Cardiac muscle cell (in vitro differentiated cells and primary cell): ENCODE measurements at regions not wholly inside any gene's neighbourhood (a gene's known extent, or its start where the extent isn't known, plus 50 kb on each side); places are given as distances from the start of the nearest gene placed in this dataset.

Experiments
- DNase-seq, 2 donors: peaks; one replicate each; pipeline versions ENCODE4 v3.0.0 to v3.0.0-alpha.2; 2010 to 2017; ENCODE audit warnings: low read depth in 1 of 2, low spot score in 1 of 2
- H3K27ac ChIP-seq: fragments of 200-600 bp; sonication (generic); 2 replicates; pipeline ENCODE4 v1.5.1; 2016
- H3K27me3 ChIP-seq: fragments of 200-600 bp; sonication (generic); 2 replicates; pipeline ENCODE4 v1.6.0; 2016; ENCODE audit warnings: control low read depth
- H3K36me3 ChIP-seq: fragments of 200-600 bp; sonication (generic); 2 replicates; pipeline ENCODE4 v1.5.1; 2016; ENCODE audit warnings: control low read depth
- H3K4me1 ChIP-seq: fragments of 200-600 bp; sonication (generic); 2 replicates; pipeline ENCODE4 v1.8.1; 2017; ENCODE audit warnings: low read depth, mild to moderate bottlenecking, mixed run types
- H3K4me3 ChIP-seq: fragments of 200-600 bp; sonication (generic); 2 replicates; pipeline ENCODE4 v1.5.1; 2016; ENCODE audit warnings: mild to moderate bottlenecking
- H3K9me3 ChIP-seq: fragments of 200-600 bp; sonication (generic); 2 replicates; pipeline ENCODE4 v1.5.1; 2017; ENCODE audit warnings: low read depth, mild to moderate bottlenecking, control low read depth
- CTCF ChIP-seq: IDR thresholded peaks from 2 replicates; pipeline ENCODE4 v1.5.1; 2012; ENCODE audit warnings: low read depth, mild to moderate bottlenecking, low read length

- Histone ChIP-seq H3K9me3 (no peaks in the 10 kb centered on the region), H3K4me3 (no peak overlapping the region), H3K36me3 (no peaks in the 10 kb centered on the region), H3K4me1 (peaks cover 4% of the 10 kb centered on the region), H3K27ac (no peak overlapping the region), H3K27me3 (no peaks in the 10 kb centered on the region)
- no peak for DNase-seq
- no peak for TF ChIP-seq CTCF
Measured at GRCh38 chr10:24147321-24147720, 61.6 kb upstream of the KIAA1217 start.

- Histone ChIP-seq H3K4me3 (no peak overlapping the region), H3K36me3 (no peaks in the 10 kb centered on the region), H3K27me3 (no peaks in the 10 kb centered on the region), H3K9me3 (no peaks in the 10 kb centered on the region), H3K27ac (no peak overlapping the region), H3K4me1 (peaks cover 4% of the 10 kb centered on the region)
- DNase-seq: no peak
- TF ChIP-seq CTCF: no peak
Measured at GRCh38 chr10:24149640-24150039, 59.3 kb upstream of the KIAA1217 start.

GRCh38 chr10:24150853-24151252 lies 58.1 kb upstream of the KIAA1217 start:
- Histone ChIP-seq H3K27me3 (no peaks in the 10 kb centered on the region), H3K4me1 (peaks cover 4% of the 10 kb centered on the region), H3K36me3 (no peaks in the 10 kb centered on the region), H3K4me3 (no peak overlapping the region), H3K27ac (no peak overlapping the region), H3K9me3 (no peaks in the 10 kb centered on the region)
- DNase-seq: no peak
- TF ChIP-seq CTCF: no peak

- peak in 1 of 2 donors; percentile 9 for DNase-seq
- TF ChIP-seq CTCF: no peak
- Histone ChIP-seq H3K36me3 (no peaks in the 10 kb centered on the region), H3K27ac (no peak overlapping the region), H3K27me3 (no peaks in the 10 kb centered on the region), H3K9me3 (no peaks in the 10 kb centered on the region), H3K4me1 (peaks cover 4% of the 10 kb centered on the region), H3K4me3 (no peak overlapping the region)
Measured at GRCh38 chr10:24152270-24152669, 56.7 kb upstream of the KIAA1217 start.

GRCh38 chr10:24153031-24153430 lies 55.9 kb upstream of the KIAA1217 start:
- no peaks in the 10 kb centered on the region for H3K36me3 ChIP-seq
- DNase-seq: no peak
- no peaks in the 10 kb centered on the region for H3K27me3 ChIP-seq
- no peak overlapping the region for H3K27ac ChIP-seq
- no peak overlapping the region for H3K4me3 ChIP-seq
- peaks cover 4% of the 10 kb centered on the region for H3K4me1 ChIP-seq
- H3K9me3 ChIP-seq: no peaks in the 10 kb centered on the region
- no peak for TF ChIP-seq CTCF

- TF ChIP-seq CTCF: no peak
- Histone ChIP-seq H3K4me3 (no peak overlapping the region), H3K27me3 (no peaks in the 10 kb centered on the region), H3K27ac (no peak overlapping the region), H3K36me3 (no peaks in the 10 kb centered on the region), H3K9me3 (no peaks in the 10 kb centered on the region), H3K4me1 (peaks cover 4% of the 10 kb centered on the region)
- no peak for DNase-seq
Measured at GRCh38 chr10:24153537-24153936, 55.4 kb upstream of the KIAA1217 start.
